ENCODE measurements at regions not wholly inside any gene's neighbourhood (a gene's known extent, or its start where the extent isn't known, plus 50 kb on each side); places are given as distances from the start of the nearest gene placed in this dataset.
A peak's percentile ranks its signal among the peaks of the same experiment; 100 is the strongest.
"Not testable (repeated sequence)": the region's sequence is repeated elsewhere in the genome, so short reads cannot be mapped to it uniquely, and the experiment has no call there.

- no peak for FAIRE-seq
Measured at GRCh38 chr11:22567759-22568158, 57.9 kb downstream of the FANCF start.

GRCh38 chr11:22566293-22566692 is 59.3 kb downstream of the FANCF start:
- no peak for FAIRE-seq

- no peak for FAIRE-seq
Measured at GRCh38 chr11:22561283-22561682, 64.3 kb downstream of the FANCF start.

GRCh38 chr11:22559416-22559815 is 66.2 kb downstream of the FANCF start:
- no peak for FAIRE-seq

GRCh38 chr11:22558664-22559063 is 67.0 kb downstream of the FANCF start:
- no peak for FAIRE-seq

GRCh38 chr11:22556381-22556780 is 69.2 kb downstream of the FANCF start:
- FAIRE-seq, result no peak

GRCh38 chr11:22555881-22556280 is 69.7 kb downstream of the FANCF start:
- no peak for FAIRE-seq

GRCh38 chr11:22554221-22554620 is 71.4 kb downstream of the FANCF start:
- no peak for FAIRE-seq

- no peak for FAIRE-seq
Measured at GRCh38 chr11:22552885-22553284, 72.7 kb downstream of the FANCF start.

- no peak for FAIRE-seq
Measured at GRCh38 chr11:22546746-22547145, 78.9 kb downstream of the FANCF start.

- FAIRE-seq, result no peak
Measured at GRCh38 chr11:22543261-22543660, 82.4 kb downstream of the FANCF start.

GRCh38 chr11:22539821-22540256 is 85.8 kb downstream of the FANCF start:
- FAIRE-seq, result no peak

GRCh38 chr11:22536071-22536470 is 89.6 kb downstream of the FANCF start:
- FAIRE-seq, result no peak

GRCh38 chr11:22528612-22529429 is 96.8 kb downstream of the FANCF start:
- FAIRE-seq, result not testable (repeated sequence)

- no peak for FAIRE-seq
Measured at GRCh38 chr11:22522225-22522624, 103.4 kb downstream of the FANCF start.

GRCh38 chr11:22521226-22521625 is 104.4 kb downstream of the FANCF start:
- no peak for FAIRE-seq

- FAIRE-seq, result peak; percentile 6
Measured at GRCh38 chr11:22520521-22520920, 105.1 kb downstream of the FANCF start.

GRCh38 chr11:22518344-22518743 is 107.3 kb downstream of the FANCF start:
- not testable (repeated sequence) for FAIRE-seq

- no peak for FAIRE-seq
Measured at GRCh38 chr11:22516111-22516510, 109.5 kb downstream of the FANCF start.

- no peak for FAIRE-seq
Measured at GRCh38 chr11:22512457-22512856, 113.2 kb downstream of the FANCF start.

GRCh38 chr11:22510741-22511140 is 114.9 kb downstream of the FANCF start:
- no peak for FAIRE-seq

GRCh38 chr11:22510010-22510409 is 115.6 kb downstream of the FANCF start:
- no peak for FAIRE-seq

GRCh38 chr11:22508665-22509064 is 117.0 kb downstream of the FANCF start:
- FAIRE-seq, result no peak

GRCh38 chr11:22497474-22497873 is 128.1 kb downstream of the FANCF start:
- no peak for FAIRE-seq

Data from A204.1 (cell line).